ENCODE measurements at regions not wholly inside any gene's neighbourhood (a gene's known extent, or its start where the extent isn't known, plus 50 kb on each side); places are given as distances from the start of the nearest gene placed in this dataset.

- Histone ChIP-seq H3K4me3 (ENCODE audit: low read depth, low read length) (no peak overlapping the region), H3K36me3 (ENCODE audit: control insufficient read depth in 2 of 2, insufficient read depth in 1 of 2, low read length in 2 of 2) (no peaks in the 10 kb centered on the region), H3K27ac (ENCODE audit: extremely low read depth, low read depth, low read length) (no peak overlapping the region), H3K9me3 (ENCODE audit: control insufficient read depth, insufficient read depth, low read depth, low read length) (no peaks in the 10 kb centered on the region; the same call in 1 of the 2 replicates), H3K4me1 (ENCODE audit: control insufficient read depth, insufficient read depth, low read length) (no peaks in the 10 kb centered on the region)
- ChIA-PET POLR2A (no interaction called here), CTCF (interaction anchor here (0.6 to 3.2 kb wide), 15 partner anchors 18 to 1413 kb away, joined by 3 to 14 read pairs (median 4); no protein-coding TSS in a partner anchor)
- TF ChIP-seq PRDM10 (tag by site-specific recombination; IDR thresholded peaks at IDR 0.05) (no peak), ZNF626 (tag by site-specific recombination; IDR thresholded peaks at IDR 0.05) (no peak), PRDM2 (tag by site-specific recombination; IDR thresholded peaks at IDR 0.05; ENCODE audit: borderline replicate concordance) (no peak), ZNF561 (tag by site-specific recombination; IDR thresholded peaks at IDR 0.05; ENCODE audit: borderline replicate concordance) (no peak), PRDM1 (tag by site-specific recombination; IDR thresholded peaks at IDR 0.05) (no peak)
Observed at GRCh38 chr1:209434631-209435217, 148.8 kb upstream of the CAMK1G start.

GRCh38 chr1:209435654-209436566 is 147.6 kb upstream of the CAMK1G start:
- POLR2A ChIA-PET = no interaction called here
- H3K4me3 ChIP-seq (ENCODE audit: low read depth, low read length) = no peak overlapping the region

More at GRCh38 chr1:209435654-209436566, 147.6 kb upstream of the CAMK1G start:
- no peaks in the 10 kb centered on the region for H3K36me3 ChIP-seq (ENCODE audit: control insufficient read depth in 2 of 2, insufficient read depth in 1 of 2, low read length in 2 of 2)
- CTCF ChIA-PET = interaction anchor here (0.6 to 3.2 kb wide), 17 partner anchors 19 to 1414 kb away, joined by 3 to 15 read pairs (median 4); no protein-coding TSS in a partner anchor
- H3K9me3 ChIP-seq (ENCODE audit: control insufficient read depth, insufficient read depth, low read depth, low read length) = no peaks in the 10 kb centered on the region; the same call in 1 of the 2 replicates
- H3K4me1 ChIP-seq (ENCODE audit: control insufficient read depth, insufficient read depth, low read length) = no peaks in the 10 kb centered on the region
- H3K27ac ChIP-seq (ENCODE audit: extremely low read depth, low read depth, low read length) = no peak overlapping the region
- TF ChIP-seq ZNF335 (tag by site-specific recombination; conservative IDR thresholded peaks at IDR 0.05) = 0 out of 2 replicates have a peak, but pooled peaks have one; percentile 16
- TF ChIP-seq ZNF654 (tag by site-specific recombination; IDR thresholded peaks at IDR 0.05; ENCODE audit: low read depth) = peak; percentile 58
- TF ChIP-seq CTCF (tag by site-specific recombination; IDR thresholded peaks at IDR 0.05) = peak; percentile 66
- peak; percentile 61; the same call in 1 of the 2 replicates for TF ChIP-seq ZNF660 (tag by site-specific recombination; IDR thresholded peaks at IDR 0.05)
- no peak for TF ChIP-seq ZNF585B (tag by site-specific recombination; IDR thresholded peaks at IDR 0.05)
- TF ChIP-seq ZFP69B (tag by site-specific recombination; IDR thresholded peaks at IDR 0.05) = no peak
- no peak for TF ChIP-seq ZNF544 (tag by site-specific recombination; IDR thresholded peaks at IDR 0.05)
- peak; percentile 76 for TF ChIP-seq IKZF3 (tag by site-specific recombination; IDR thresholded peaks at IDR 0.05)
